Nephron progenitor cell (in vitro differentiated cells): ENCODE measurements at regions not wholly inside any gene's neighbourhood (a gene's known extent, or its start where the extent isn't known, plus 50 kb on each side); places are given as distances from the start of the nearest gene placed in this dataset.

Experiments
- DNase-seq: peaks from one replicate; pipeline ENCODE4 v3.0.0; 2021
- H3K27ac Mint-ChIP-seq: 2 replicates; pipeline ENCODE4 v1.8.0; 2021; ENCODE audit warnings: mild to moderate bottlenecking, moderate library complexity, mixed read lengths
- H3K27me3 Mint-ChIP-seq: 2 replicates; pipeline ENCODE4 v1.8.0; 2021; ENCODE audit warnings: mild to moderate bottlenecking, low read depth, mixed read lengths; ENCODE audit not compliant: poor library complexity
- H3K36me3 Mint-ChIP-seq: 2 replicates; pipeline ENCODE4 v1.8.0; 2021; ENCODE audit warnings: low read depth, mixed read lengths
- H3K4me1 Mint-ChIP-seq: 2 replicates; pipeline ENCODE4 v1.8.0; 2021; ENCODE audit warnings: mixed read lengths
- H3K4me3 Mint-ChIP-seq: 2 replicates; pipeline ENCODE4 v1.8.0; 2021; ENCODE audit warnings: mild to moderate bottlenecking, moderate library complexity, mixed read lengths
- H3K9me3 Mint-ChIP-seq: 2 replicates; pipeline ENCODE4 v1.8.0; 2021; ENCODE audit warnings: mild to moderate bottlenecking, moderate library complexity, mixed read lengths
- TF ChIP-seq, protein P1 (sequence below): fragments of 200-600 bp; sonication (generic); IDR thresholded peaks from 2 replicates; pipeline ENCODE4 v1.5.0; 2021; ENCODE audit warnings: antibody characterized with exemption

DNA sequence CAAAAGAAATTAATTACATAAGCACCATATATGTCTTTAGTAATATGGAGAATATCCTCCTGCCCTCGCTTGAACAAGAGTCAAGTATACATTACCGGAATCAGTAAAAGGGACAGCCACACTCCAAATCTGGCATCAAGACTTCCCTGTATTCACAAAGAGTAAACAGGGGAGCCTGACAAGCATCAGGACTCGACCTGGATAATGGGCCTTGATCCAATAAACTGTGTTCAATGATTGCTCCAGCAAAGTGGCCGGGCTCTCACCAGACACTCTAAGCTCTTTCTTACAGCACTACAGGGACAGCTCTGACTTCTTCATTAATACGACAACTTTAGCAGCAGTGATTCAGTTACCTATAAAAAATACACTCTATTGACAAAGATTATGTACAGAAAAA, 307.9 kb upstream of the POU3F2 start:
- Mint-ChIP-seq H3K27ac (no peak overlapping the region), H3K4me1 (no peaks in the 10 kb centered on the region), H3K9me3 (peaks cover 13% of the 10 kb centered on the region), H3K4me3 (no peak overlapping the region), H3K36me3 (no peaks in the 10 kb centered on the region), H3K27me3 (peaks cover 25% of the 10 kb centered on the region)
- no peak for DNase-seq
- TF ChIP-seq, protein P1, sequence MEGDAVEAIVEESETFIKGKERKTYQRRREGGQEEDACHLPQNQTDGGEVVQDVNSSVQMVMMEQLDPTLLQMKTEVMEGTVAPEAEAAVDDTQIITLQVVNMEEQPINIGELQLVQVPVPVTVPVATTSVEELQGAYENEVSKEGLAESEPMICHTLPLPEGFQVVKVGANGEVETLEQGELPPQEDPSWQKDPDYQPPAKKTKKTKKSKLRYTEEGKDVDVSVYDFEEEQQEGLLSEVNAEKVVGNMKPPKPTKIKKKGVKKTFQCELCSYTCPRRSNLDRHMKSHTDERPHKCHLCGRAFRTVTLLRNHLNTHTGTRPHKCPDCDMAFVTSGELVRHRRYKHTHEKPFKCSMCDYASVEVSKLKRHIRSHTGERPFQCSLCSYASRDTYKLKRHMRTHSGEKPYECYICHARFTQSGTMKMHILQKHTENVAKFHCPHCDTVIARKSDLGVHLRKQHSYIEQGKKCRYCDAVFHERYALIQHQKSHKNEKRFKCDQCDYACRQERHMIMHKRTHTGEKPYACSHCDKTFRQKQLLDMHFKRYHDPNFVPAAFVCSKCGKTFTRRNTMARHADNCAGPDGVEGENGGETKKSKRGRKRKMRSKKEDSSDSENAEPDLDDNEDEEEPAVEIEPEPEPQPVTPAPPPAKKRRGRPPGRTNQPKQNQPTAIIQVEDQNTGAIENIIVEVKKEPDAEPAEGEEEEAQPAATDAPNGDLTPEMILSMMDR, result no peak

DNA sequence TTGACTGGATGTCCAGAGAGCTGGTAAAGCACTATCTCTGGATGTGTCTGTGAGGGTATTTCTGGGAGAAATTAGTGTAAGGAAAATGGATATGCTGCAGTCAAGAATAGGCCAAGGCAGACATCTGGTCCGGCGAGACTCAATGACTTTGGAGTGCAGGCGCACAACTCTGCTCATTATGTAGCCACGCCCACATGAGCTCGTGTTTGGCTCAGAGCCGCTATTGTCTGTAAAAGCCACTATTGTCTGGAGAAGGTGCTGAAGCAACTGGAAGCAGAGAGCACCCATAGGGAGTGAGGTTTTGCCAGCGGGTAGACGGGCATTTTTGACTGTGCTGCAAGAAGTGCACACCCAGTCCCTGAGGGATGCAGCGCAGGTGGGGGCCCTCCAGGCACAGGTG, 305.0 kb upstream of the POU3F2 start:
- no peak for DNase-seq
- Mint-ChIP-seq H3K27ac (no peak overlapping the region), H3K9me3 (peaks cover 12% of the 10 kb centered on the region), H3K36me3 (no peaks in the 10 kb centered on the region), H3K4me3 (no peak overlapping the region), H3K4me1 (no peaks in the 10 kb centered on the region), H3K27me3 (peaks cover 25% of the 10 kb centered on the region)
- TF ChIP-seq, protein P1, result no peak

DNA sequence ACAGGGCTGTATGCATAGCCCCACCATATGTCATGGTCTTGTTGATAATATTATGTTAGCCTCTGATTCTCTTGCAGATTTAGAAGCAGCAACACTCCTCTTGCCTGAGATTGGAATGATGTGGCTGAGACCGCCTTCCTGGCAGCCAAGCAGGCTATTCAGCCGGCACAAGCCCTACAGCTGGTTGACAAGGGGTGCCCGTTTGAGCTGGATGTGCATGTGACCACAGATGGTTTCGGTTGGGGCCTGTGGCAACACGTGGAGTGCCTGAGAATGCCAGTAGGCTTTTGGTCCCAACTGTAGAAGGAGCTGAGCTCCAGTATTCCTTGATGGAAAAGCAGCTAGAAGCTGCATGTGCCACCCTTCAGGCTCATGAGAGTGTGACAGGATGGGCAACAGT, 303.6 kb upstream of the POU3F2 start:
- no peak for DNase-seq
- no peak overlapping the region for H3K4me3 Mint-ChIP-seq
- H3K4me1 Mint-ChIP-seq, result no peaks in the 10 kb centered on the region
- H3K27me3 Mint-ChIP-seq, result peaks cover 17% of the 10 kb centered on the region
- H3K9me3 Mint-ChIP-seq, result peaks cover 12% of the 10 kb centered on the region
- H3K27ac Mint-ChIP-seq, result no peak overlapping the region
- TF ChIP-seq, protein P1, result no peak
- H3K36me3 Mint-ChIP-seq, result no peaks in the 10 kb centered on the region

DNA sequence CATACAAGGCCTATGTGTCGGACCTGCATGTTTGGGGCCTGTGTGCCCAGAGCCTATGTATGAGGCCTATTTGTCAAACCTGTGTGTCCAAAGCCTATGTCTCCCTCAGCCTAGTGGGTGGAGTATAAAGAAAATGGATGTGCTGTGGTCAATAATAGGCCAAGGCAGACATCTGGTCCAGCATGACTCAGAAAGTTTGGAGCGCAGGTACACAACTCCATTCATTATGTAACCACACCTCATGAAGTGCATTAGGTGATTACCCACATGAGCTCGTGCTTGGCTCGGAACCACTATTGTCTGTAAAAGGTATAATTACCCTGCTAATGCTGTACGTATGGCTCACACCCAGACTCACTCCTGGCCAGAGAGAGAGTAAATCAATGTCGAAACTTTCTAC, 302.4 kb upstream of the POU3F2 start:
- no peak for DNase-seq
- peaks cover 13% of the 10 kb centered on the region for H3K27me3 Mint-ChIP-seq
- H3K4me3 Mint-ChIP-seq, result no peak overlapping the region
- H3K27ac Mint-ChIP-seq, result no peak overlapping the region
- no peaks in the 10 kb centered on the region for H3K4me1 Mint-ChIP-seq
- peaks cover 12% of the 10 kb centered on the region for H3K9me3 Mint-ChIP-seq
- H3K36me3 Mint-ChIP-seq, result no peaks in the 10 kb centered on the region
- TF ChIP-seq, protein P1, result no peak

DNA sequence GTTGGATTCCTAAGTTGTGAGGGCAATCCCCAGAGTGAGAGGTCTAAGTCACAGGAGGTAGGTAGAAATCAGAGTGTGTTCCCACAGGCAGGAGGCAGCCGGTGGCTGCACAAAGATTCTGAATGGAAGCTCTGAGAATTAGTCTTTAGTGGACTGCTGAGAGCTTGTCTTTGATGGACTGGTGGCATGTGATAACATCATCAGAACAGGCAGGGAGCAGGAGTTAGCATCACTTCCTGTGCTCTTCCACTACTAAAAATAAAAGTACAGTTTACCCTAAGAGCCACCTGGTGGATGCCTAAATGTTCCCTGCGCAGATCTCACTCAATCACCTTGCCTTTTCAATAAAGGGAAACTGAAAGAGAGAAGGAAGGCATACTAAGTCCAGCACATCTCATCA, 294.6 kb upstream of the POU3F2 start:
- H3K27ac Mint-ChIP-seq, result peak overlapping the region; percentile 71
- no peak overlapping the region for H3K4me3 Mint-ChIP-seq
- TF ChIP-seq, protein P1, result no peak

DNA sequence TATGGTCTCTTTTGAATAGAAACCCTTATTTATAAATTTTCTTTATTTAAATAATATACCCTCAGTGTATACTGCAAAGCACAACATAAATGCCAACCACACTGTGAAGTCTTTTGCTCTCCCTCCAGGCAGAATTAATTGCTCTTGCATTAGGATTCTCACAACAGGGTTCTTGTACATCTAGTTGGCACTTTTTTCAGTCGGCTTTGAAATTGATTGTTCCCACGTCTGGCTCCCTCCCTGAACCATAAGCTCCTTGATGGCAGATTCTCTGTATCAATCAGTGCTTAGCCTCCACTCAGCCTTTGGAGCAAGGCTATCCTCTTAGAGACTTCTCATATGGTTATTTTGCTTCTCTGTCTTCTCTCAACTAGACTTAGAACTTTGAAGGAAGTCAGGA, 288.0 kb upstream of the POU3F2 start:
- no peaks in the 10 kb centered on the region for H3K27me3 Mint-ChIP-seq
- H3K4me3 Mint-ChIP-seq, result no peak overlapping the region
- TF ChIP-seq, protein P1, result no peak
- H3K27ac Mint-ChIP-seq, result no peak overlapping the region
- H3K9me3 Mint-ChIP-seq, result no peaks in the 10 kb centered on the region
- H3K36me3 Mint-ChIP-seq, result no peaks in the 10 kb centered on the region
- no peak for DNase-seq
- H3K4me1 Mint-ChIP-seq, result peaks cover 29% of the 10 kb centered on the region

More for the DNA sequence above, 294.6 kb upstream of the POU3F2 start:
- Mint-ChIP-seq H3K27me3 (no peaks in the 10 kb centered on the region), H3K4me1 (no peaks in the 10 kb centered on the region), H3K9me3 (no peaks in the 10 kb centered on the region), H3K36me3 (no peaks in the 10 kb centered on the region)
- no peak for DNase-seq
